ENCODE measurements at regions not wholly inside any gene's neighbourhood (a gene's known extent, or its start where the extent isn't known, plus 50 kb on each side); places are given as distances from the start of the nearest gene placed in this dataset.

DNA sequence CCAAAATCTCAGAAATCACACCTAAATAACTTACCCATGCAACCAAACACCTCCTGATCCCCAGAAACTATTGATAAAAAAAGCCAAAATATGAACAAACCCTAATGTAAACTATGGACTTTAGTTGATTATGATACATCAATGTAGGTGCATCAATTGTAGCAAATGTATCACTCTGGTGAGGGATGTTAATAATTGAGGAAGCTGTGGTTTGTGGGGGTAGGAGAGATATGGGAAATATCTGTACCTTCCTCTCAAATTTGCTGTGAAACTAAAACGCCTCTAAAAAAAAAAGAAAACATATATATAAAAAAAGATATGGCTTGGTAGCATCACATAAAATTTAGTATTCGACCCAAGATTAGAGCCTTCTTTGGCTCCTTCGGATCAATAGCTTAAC is 144.3 kb upstream of the CPEB2 start:
- Histone ChIP-seq H3K27ac (ENCODE audit: low read length) (no peak overlapping the region), H3F3A (ENCODE audit: insufficient read depth, low read length) (no peaks in the 10 kb centered on the region), H3K36me3 (replicated peaks; ENCODE audit: insufficient read depth, low read length) (no peaks in the 10 kb centered on the region), H3K9ac (ENCODE audit: low read length) (no peak overlapping the region), H3K4me2 (ENCODE audit: low read depth, low read length) (no peak overlapping the region), H3K79me2 (ENCODE audit: low read length) (no peaks in the 10 kb centered on the region), H3K27me3 (replicated peaks; ENCODE audit: insufficient read depth, low read length) (no peaks in the 10 kb centered on the region), H3K9me2 (replicated peaks; ENCODE audit: insufficient read depth, low read length) (no peaks in the 10 kb centered on the region), H2AFZ (ENCODE audit: low read length) (no peak overlapping the region), H4K20me1 (ENCODE audit: insufficient read depth, low read length) (no peaks in the 10 kb centered on the region), H3K9me3 (replicated peaks; ENCODE audit: insufficient read depth, low read length) (no peaks in the 10 kb centered on the region), H3K4me1 (ENCODE audit: low read length) (no peaks in the 10 kb centered on the region), H3K4me3 (ENCODE audit: low read length) (no peak overlapping the region)
- no peak for DNase-seq
- TF ChIP-seq CTCF (IDR thresholded peaks at IDR 0.05; ENCODE audit: low read length) (no peak), EZH2phosphoT487 (IDR thresholded peaks at IDR 0.05; ENCODE audit: low read length) (no peak), EZH2 (optimal IDR thresholded peaks at IDR 0.05; ENCODE audit: low read depth, low read length) (no peak)

GRCh38 chr4:14862891-14863290 is 139.4 kb upstream of the CPEB2 start:
- no peak overlapping the region for H3K4me2 ChIP-seq (ENCODE audit: low read depth, low read length)
- no peaks in the 10 kb centered on the region for H3K27me3 ChIP-seq (replicated peaks; ENCODE audit: insufficient read depth, low read length)
- no peaks in the 10 kb centered on the region for H3K79me2 ChIP-seq (ENCODE audit: low read length)
- H3K9me2 ChIP-seq (replicated peaks; ENCODE audit: insufficient read depth, low read length): no peaks in the 10 kb centered on the region
- H2AFZ ChIP-seq (ENCODE audit: low read length): no peak overlapping the region
- H3K9ac ChIP-seq (ENCODE audit: low read length): no peak overlapping the region
- no peaks in the 10 kb centered on the region for H3F3A ChIP-seq (ENCODE audit: insufficient read depth, low read length)
- no peaks in the 10 kb centered on the region for H4K20me1 ChIP-seq (ENCODE audit: insufficient read depth, low read length)
- DNase-seq: no peak
- no peak overlapping the region for H3K27ac ChIP-seq (ENCODE audit: low read length)
- no peak overlapping the region for H3K4me3 ChIP-seq (ENCODE audit: low read length)
- no peaks in the 10 kb centered on the region for H3K4me1 ChIP-seq (ENCODE audit: low read length)
- H3K9me3 ChIP-seq (replicated peaks; ENCODE audit: insufficient read depth, low read length): no peaks in the 10 kb centered on the region
- no peaks in the 10 kb centered on the region for H3K36me3 ChIP-seq (replicated peaks; ENCODE audit: insufficient read depth, low read length)
- TF ChIP-seq EZH2 (optimal IDR thresholded peaks at IDR 0.05; ENCODE audit: low read depth, low read length): no peak
- no peak for TF ChIP-seq EZH2phosphoT487 (IDR thresholded peaks at IDR 0.05; ENCODE audit: low read length)
- no peak for TF ChIP-seq CTCF (IDR thresholded peaks at IDR 0.05; ENCODE audit: low read length)

GRCh38 chr4:14863418-14864364 is 138.6 kb upstream of the CPEB2 start:
- no peaks in the 10 kb centered on the region for H3K9me3 ChIP-seq (replicated peaks; ENCODE audit: insufficient read depth, low read length)
- H2AFZ ChIP-seq (ENCODE audit: low read length): no peak overlapping the region
- H3K27me3 ChIP-seq (replicated peaks; ENCODE audit: insufficient read depth, low read length): no peaks in the 10 kb centered on the region
- no peaks in the 10 kb centered on the region for H3K4me1 ChIP-seq (ENCODE audit: low read length)
- H3K27ac ChIP-seq (ENCODE audit: low read length): no peak overlapping the region
- no peak for DNase-seq
- H3K79me2 ChIP-seq (ENCODE audit: low read length): no peaks in the 10 kb centered on the region
- no peaks in the 10 kb centered on the region for H3F3A ChIP-seq (ENCODE audit: insufficient read depth, low read length)
- H3K9me2 ChIP-seq (replicated peaks; ENCODE audit: insufficient read depth, low read length): no peaks in the 10 kb centered on the region
- TF ChIP-seq EZH2phosphoT487 (IDR thresholded peaks at IDR 0.05; ENCODE audit: low read length): no peak
- TF ChIP-seq EZH2 (optimal IDR thresholded peaks at IDR 0.05; ENCODE audit: low read depth, low read length): no peak
- no peak for TF ChIP-seq CTCF (IDR thresholded peaks at IDR 0.05; ENCODE audit: low read length)
- no peak overlapping the region for H3K9ac ChIP-seq (ENCODE audit: low read length)
- no peak overlapping the region for H3K4me3 ChIP-seq (ENCODE audit: low read length)
- H4K20me1 ChIP-seq (ENCODE audit: insufficient read depth, low read length): no peaks in the 10 kb centered on the region
- H3K4me2 ChIP-seq (ENCODE audit: low read depth, low read length): no peak overlapping the region
- H3K36me3 ChIP-seq (replicated peaks; ENCODE audit: insufficient read depth, low read length): no peaks in the 10 kb centered on the region

Data from MM.1S (cell line).